Muscle of arm (tissue), 1 donor: ENCODE measurements at regions not wholly inside any gene's neighbourhood (a gene's known extent, or its start where the extent isn't known, plus 50 kb on each side); places are given as distances from the start of the nearest gene placed in this dataset.

Source experiments
- DNase-seq: peaks from one replicate; pipeline ENCODE4 v3.0.0-alpha.2; 2013

DNA sequence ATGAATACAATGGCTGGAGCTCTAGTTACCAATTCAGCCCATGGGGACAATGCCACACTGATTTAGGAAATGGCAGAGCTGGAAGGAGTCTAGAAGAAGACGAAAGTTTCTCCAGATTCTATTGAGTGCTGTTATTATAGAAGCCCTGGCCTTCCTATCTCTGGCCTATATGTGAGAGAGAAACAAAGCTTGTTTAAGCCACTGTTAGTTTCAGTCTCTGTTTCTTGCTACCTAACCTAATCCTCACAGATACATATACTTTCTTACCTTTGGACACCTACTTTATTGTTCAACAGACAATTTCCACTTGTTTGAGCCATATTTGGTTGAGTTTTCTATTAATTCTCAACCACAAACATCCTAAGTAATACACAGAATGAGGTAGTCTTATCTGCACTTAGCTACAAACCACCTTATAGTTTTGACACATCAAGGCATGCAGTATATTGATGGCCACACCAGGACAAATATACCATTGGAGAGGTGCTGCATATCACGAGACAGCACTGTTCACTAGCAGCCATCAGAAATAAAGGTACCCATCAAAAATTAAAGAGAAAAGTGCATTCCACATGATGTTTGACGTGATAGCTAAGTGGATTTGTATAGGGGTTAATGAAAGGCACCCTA lies 190.2 kb downstream of the SMIM20 start:
- DNase-seq, result no peak

DNA sequence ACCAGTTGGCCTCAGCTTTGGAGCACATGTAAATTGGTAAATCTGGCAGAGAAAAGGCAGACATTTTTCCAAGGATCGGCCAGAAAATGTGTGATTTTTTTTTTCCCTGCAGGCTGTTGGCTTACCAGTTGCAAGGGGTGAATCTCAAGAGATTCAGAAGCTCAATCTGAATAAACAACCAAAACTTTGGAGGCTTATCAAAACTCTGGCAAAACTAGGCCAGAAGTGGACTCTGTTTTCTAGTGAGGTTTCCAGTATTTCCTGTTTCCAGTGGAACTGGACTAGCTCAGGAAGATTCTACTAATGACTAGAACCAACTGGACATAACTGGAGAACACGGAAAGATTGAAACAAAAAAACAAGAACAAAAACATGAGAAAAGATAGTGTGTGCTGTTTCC lies 191.3 kb downstream of the SMIM20 start:
- DNase-seq, result no peak

DNA sequence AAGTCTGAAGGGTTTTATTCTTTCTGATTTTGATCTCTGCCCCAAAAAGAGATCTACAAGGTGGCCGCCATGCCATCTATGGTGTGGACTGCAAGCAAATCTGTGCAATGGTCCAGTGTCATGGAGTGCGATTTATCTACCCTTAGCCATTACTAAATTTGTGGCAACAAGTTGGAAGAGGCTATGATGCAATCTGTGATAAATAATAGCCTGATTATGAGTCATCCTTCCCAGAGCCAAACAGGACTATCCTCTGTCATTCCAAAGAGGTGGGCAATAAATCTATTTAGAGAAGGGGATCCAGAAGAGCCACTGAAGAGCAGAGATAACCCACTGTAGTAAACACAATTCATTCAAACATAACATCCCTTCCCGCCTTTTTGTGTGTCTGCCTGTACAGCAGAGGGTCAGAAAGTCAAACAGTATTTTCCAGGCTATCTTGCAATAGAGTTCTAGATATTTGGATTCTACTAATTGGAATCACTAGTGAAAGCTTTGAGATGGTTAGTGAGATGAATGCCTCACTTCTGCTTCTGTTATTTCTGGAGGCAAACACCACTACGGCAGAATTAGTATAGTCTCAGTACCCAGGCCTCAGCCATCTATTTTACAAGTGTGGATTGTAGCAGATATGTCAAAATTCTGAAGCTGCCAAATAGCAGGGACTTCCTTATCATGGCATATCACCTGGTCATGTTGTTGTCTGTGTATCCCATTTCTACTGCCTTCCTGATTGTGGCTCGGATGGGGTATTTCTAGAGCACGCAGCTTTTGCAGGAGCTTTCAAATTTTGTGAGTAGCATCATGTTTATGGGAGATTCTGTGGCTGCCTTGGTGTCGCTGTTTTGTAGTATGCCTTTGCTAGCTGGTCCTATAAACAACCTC lies 192.0 kb downstream of the SMIM20 start:
- DNase-seq, result no peak

DNA sequence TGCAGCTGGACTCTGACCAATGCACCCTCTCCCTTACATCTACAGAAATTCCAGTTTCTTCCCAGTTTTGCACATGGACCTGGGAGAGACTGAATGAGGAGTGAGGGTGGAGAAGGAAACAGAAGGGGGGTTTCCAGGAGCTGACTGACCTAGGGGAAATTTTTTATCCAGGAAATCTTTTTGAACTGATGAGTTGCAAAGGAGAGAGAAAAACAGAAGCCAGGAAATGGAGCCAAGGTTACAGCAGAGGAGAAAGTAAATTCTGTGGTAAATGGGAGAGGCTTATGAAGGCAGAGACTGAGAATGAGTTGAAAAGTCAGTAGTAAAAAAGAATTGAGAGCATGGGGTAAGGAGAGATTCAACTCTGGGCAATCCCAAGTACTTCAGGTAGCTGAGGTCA lies 192.8 kb downstream of the SMIM20 start:
- DNase-seq, result peak; percentile 41

DNA sequence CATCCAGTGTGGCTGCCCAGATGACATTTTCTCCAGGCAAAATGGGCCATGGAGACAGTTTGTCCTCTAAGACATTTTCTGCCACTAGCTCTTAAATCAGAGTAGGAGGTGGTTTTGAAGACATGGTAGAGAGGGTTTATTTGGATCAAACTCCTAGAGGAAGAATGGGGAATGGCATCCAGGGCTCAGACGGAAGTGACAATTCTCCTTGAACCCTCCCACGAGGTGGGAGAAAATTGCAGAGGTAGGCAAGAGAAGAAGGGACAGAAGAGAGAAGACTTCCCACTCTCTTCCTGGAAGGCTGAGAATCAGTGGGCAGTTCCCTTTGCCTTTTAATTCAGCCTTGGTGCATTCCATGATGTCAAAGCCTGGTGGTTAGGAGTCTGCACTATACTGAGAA lies 194.0 kb downstream of the SMIM20 start:
- no peak for DNase-seq

DNA sequence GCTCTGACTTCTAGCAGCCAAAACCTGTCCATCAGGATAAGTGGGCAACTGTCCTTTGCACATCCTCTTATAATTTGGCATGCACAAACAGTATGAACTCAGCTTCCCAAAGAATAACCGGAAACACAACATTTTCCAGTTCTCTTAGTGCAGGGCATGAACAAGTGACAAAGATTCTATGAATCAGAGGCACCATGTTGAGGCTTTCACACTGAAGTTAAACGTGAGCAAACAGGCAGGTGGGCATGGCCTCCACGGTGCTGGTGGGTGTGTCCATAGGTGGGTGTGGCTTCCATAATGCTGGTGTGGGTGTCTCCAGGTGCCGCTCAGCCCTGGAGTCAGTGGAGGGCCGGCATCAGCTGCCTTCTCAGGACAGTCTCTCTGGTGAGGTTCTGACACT lies 196.5 kb downstream of the SMIM20 start:
- DNase-seq, result no peak

DNA sequence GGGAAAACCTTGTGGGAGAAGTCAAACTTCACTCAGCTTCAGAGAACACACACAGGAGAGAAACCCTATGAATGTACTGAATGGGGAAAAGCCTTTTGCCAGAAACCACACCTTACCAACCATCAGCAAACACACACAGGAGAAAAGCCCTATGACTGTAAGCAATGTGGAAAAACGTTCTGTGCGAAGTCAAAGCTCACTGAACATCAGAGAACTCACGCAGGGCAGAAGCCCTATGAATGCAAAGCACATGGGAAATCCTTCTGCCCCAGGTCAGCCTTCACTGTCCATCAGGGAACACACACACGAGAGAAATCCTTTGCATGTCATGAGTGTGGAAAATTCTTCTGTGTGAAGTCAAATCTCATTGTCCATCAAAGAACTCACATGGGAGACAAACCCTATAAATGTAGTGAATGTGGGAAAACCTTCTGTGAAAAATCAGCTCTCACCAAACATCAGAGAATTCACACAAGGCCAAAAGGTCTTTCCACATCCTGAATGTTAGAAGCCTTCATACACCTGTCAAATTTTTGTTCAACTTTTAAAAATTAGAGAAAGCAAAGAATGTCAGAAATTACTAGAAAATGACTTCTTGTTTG lies 199.4 kb downstream of the SMIM20 start:
- no peak for DNase-seq

DNA sequence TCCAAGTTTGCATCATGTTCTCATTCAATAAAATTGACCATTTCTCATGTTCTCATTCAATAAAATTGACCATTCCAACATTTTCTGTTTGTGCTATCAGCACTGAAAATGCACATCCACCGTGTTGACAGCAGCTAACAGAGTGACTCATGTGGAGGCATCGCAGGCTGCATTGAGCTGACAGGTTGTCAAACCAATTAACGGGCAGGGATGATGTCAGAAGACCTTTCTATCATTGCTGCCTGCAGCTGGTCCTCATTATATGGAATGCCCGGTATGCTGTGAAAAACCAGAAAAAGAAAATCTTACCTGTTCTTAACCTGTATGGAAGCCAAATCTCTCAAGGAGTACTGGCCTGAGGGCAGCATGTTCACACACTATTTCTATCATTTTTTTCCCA lies 202.0 kb downstream of the SMIM20 start:
- DNase-seq, result no peak

DNA sequence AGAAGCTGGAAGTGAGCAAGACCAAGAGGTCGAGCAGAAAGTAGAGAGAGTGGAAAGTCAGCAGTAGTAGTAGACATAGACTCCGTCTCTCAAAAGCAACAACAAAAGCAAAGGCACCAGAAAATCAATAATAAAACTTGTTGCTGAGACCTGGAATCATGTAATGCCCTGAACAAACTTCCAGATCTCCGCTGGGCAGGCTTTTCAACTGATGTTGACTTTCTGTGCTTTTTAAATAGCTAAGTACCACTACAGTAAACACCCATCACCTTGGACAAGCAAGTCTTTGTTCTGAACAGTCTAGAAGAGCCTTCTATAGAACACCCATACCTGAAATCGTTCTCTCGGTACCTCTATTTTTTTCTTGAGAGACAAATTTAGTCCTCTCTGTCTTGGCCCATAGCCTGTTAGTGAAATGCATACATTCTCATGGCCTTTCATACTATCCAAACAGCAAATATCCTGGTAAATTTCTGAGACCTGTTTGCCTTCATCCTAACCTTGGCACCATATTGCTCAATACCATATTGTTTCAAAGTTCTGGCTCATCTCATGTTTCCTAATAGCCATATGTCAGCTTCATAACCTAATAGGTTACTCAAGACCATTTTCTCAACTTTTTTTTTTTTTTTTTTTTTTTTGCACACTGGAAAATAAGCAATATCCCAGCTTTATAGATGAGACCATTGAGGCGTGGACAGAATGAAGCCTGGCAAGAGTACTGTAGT lies 200.6 kb upstream of the RBPJ start:
- no peak for DNase-seq

DNA sequence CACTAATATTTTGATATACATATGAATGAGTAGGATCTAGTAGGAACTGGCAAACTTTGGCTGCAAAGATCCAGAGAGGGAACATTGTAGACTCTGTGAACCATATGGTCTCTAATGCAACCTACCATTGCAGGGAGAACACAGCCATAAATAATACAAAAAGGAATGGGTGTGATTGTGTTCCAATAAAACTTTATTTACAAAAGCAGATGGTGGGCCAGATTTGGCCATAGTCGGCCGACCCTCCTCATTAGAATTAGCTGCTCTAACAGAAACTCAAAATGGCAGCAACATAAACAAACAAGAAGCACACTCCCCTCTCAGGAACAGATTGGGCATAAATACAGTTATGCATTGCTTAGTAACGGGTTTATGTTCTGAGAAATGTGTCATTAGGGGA lies 198.1 kb upstream of the RBPJ start:
- DNase-seq, result no peak

DNA sequence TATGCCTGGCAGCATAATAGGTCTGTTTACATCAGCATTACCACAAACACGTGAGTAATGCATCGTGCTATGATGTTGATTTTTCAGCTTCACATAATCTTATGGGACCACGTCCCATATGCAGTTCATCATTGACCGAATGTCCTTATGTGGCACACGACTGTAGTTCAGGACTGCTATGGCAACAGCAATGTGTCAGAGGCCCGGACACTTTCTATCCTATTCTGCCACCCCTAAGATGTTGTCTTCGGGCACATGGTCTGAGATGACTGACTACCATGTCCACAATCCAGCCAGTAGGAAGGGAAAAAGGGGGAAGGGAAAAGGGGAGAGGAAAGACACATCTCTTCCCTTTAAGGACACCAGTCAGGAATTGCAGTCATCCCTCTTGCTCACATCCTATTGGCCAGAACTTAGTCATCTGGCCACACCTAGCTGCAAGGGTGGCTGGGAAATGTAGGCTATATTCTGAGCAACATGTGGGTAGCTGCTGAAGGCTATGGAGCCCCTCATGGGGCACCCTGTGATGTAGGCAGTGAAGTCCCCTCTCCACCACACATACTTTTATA lies 196.0 kb upstream of the RBPJ start:
- DNase-seq, result no peak

DNA sequence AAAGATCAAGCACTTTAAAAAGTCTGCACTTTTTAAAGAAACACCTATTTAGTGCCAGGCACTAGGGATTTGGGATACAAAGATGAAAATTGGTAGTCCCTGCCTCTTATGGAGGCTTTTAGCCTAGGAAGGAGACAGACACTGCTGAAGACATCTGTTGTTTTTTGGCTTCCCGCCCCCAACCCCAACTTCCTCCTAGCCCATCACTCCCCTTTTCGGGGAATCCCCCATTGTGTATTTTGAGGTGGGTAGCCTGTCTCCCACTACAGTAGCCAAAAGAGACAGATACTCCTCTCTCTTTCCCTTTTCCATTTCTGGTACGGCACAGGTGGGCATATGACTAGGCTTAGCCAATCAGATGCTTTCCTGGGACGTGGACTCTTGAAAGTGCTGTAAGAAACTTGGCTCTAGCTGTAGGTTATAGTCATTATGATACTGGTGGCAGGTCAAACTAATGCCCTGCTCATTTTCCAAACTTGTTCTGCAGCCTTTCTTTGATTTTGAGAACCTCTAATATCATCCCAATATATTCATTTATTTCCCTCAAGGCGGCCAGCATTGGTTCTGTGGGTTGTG lies 194.6 kb upstream of the RBPJ start:
- no peak for DNase-seq

DNA sequence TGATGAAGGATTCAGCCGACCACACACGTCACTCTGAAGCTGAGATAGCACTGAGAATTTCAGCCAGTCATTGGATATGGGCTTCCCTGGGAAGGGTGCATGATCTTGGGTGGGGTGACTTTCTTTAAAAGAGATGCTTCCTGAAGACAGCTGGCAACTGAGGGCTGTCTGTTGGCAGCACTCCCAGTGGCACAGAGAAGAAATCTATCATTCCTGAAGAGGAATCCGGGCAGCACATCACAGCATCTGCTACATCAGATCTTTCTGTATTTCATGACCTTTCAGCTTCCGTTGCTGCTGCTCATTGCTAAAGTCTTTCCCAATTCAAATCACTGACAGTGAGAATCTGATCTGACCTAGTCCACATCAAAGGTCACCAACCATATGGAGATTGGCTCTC lies 193.8 kb upstream of the RBPJ start:
- no peak for DNase-seq

DNA sequence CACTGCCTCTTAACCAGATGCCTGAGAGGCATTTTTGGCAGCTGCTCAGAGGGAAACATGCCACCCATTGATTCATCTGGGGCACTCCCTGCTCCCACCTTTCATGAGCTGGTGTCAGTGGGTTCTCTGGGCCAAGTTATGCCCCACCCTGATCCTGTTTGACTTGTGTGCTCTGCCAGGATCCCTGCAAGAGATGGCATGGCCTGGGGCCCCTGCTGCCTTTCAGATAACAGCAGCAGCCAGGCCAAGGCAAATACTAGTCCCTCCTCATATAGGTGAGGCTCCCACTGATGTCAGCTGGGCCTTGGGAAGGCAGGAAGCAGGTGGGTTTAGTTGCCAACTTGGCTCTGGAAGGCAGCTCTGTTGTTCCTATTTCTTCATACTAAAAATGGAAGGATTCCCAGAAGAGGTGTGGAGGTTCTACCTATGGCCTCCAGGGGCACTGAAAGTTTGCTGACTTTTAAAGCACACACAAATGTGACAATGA lies 192.9 kb upstream of the RBPJ start:
- no peak for DNase-seq

DNA sequence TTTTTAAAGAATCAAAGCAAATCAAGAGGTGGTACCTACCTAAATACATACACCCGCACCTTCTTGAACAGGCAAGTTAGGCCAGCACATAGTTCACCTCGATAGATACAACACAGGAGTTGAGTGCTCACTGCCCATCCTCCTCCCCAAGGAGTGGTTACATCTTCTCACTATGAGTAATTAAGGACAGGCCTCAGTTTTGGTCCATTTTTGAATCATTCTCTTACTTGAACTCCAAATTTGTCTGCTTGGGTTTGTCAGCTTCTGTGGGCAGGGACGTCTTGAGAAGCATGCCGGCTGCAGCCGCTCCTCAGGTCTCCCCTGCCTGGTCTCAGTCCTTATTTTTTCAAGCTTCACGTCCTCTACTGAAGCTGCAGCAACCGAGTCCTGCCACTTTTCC lies 190.6 kb upstream of the RBPJ start:
- no peak for DNase-seq

DNA sequence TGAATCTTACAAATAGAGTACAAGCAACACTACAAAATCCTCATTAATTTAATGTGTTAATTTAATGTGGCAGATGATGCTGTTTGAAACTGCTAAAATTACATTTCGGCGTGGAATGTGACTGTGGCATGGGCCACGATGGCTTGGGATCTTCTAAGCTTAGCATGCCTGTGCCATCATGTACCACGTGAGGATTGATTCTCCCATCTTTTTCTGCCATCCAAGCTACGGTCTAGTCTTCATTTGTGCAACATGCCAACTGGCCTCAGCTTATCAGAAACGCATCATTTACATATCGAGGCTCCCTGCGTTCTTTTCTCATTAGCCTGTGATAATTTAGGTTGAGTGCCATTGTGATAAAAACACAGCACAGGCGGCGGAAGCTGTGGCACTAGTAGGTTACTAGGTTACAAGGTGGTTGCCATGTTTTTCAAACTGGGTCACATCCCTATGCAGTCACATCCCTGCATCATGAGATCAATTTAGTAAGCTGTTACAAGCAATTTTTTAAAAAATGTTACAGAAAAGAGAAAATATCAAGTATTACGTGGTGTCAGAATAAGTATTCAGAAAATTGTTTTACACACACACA lies 189.9 kb upstream of the RBPJ start:
- no peak for DNase-seq

DNA sequence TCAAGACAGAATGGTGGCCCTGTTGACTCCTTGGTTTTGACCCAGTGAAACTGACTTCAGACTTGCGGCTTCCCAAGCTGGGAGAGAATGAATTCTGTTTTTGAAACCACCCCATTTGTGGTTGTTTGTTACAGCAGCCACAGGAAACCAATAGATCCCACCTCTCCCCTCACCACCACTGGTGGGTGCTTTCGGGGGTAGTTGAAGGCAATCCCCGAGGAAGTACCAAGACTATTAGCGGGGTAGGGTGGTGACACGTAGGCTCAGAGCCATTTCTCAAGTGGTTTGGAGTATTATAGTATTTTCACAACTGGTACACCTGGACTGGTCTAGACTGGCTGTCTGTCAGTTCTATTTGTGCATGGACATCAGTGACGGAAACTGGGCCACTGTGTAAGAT lies 189.1 kb upstream of the RBPJ start:
- no peak for DNase-seq

DNA sequence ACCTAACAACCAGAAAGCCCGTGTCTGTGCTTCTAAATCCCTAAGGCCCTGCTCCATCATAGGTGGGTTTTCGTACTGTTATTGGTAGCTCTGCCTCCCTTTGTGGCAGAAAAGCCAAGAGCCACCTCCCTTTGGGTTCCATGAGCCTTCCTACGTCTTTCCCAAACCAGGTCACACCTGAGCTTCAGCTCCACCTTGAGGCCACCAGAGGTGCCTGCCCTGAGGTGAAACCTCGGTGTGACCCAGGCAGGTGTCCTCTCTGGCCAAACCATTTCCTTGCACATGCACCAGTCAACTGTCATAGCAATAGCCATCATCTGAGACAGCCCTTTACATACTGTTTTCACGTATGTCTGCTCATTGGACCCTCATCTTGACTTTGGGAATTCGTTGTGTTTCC lies 188.0 kb upstream of the RBPJ start:
- no peak for DNase-seq

DNA sequence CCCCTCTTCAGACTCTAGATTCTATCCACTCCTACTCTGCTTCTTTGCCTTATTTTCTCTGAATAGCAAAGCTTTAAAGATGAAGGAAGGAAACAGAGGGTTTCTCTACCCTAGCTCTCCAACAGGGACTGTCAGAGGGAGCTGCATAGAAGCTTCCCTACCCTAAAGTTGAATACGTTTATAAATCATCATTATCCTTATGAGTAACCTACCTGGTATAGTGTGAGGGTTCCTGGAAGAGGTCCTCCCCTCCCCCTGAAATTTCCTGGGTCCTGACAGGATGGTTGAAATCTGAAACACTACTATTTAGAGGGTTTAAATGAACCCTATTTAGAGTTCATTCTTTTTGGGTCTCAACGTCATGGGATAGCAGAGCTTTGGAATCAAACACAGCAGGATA lies 187.0 kb upstream of the RBPJ start:
- no peak for DNase-seq

DNA sequence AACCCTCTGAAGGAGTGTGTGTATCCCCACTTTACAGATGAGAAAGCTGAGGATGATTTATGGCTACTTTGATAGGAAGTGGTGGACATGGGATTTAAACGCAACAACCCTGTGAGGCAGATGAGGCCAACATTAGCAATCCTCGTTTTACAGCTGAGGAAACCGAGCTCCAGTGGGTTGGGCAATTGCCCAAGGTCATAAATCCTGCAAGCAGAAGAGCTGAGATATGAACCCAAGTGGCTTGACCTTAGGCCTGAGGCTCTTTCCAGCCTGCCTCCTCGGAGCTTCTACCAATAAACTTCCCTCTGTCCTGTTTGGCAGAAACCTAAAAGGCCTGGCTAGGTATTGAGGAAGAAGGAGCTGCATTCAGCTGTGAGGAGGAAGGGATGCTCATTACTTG lies 185.5 kb upstream of the RBPJ start:
- no peak for DNase-seq

DNA sequence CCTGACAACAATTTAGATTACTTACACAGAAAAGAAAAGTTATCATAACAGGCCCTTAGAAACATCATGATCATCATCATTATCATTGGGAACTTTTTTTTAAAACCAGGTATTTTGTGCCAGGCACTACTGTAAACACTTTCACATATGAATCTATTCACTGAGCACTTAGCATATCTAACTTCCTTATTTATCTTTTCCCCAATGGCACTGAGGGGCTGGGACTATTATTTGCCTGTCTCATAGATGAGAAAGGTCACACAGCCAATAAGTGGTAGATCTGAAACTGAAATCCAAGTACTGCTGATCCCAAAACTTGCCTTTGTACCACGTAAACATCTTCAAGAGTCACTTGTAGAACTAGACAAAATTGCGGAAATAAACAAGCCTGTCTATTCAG lies 184.2 kb upstream of the RBPJ start:
- DNase-seq, result no peak
